HG02623 (cell line): ENCODE measurements at regions not wholly inside any gene's neighbourhood (a gene's known extent, or its start where the extent isn't known, plus 50 kb on each side); places are given as distances from the start of the nearest gene placed in this dataset.
"Not testable (repeated sequence)": the region's sequence is repeated elsewhere in the genome, so short reads cannot be mapped to it uniquely, and the experiment has no call there.

ENCODE experiments used
- ATAC-seq: cut with Tn5 transposase; IDR thresholded peaks from one replicate; pipeline ENCODE4 v1.9.1; 2021; ENCODE audit warnings: moderate library complexity; ENCODE audit not compliant: unreplicated experiment

GRCh38 chr9:28410411-28410810, 837.1 kb upstream of the C9orf72 start:
- ATAC-seq = no peak

- ATAC-seq = no peak
Measured at GRCh38 chr9:28413471-28413870, 840.2 kb upstream of the C9orf72 start.

DNA sequence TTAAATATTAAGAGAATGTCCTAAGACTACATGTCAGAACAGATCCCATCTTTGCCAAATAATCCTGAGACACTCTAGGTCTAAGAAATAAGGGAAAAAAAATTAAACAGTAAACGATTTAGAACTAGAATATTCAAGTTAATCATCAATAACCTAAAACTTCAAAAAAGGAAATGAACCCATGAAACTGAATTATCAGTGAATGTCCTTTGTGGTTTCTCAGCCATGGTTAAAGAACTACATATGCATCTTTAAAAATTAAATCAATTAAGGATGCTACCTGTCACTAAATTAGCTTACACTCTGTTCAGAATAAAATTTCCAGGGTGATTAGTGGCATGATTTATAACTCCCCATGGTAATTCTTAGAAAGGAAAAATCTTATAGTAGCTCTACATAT, 850.0 kb upstream of the C9orf72 start:
- ATAC-seq = no peak

GRCh38 chr9:28435456-28435855, 862.2 kb upstream of the C9orf72 start:
- no peak for ATAC-seq

DNA sequence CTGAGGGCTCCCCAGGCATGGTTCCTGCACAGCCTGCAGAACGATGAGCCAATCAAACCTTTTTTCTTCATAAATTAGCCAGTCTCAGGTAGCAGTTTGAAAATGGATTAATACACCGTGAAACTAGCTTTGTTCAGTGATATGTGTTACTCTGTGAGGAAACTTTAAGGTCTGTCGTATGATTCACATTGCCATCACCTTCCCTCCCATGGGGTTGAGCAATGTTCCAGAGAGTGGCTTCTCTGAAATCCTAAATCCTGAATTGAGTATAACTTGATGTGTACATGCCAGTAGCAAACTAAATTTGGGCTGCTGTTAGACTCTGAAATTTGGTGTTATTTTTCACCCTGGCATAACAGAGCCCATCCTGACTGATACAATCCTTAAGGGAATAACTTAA, 866.4 kb upstream of the C9orf72 start:
- no peak for ATAC-seq

DNA sequence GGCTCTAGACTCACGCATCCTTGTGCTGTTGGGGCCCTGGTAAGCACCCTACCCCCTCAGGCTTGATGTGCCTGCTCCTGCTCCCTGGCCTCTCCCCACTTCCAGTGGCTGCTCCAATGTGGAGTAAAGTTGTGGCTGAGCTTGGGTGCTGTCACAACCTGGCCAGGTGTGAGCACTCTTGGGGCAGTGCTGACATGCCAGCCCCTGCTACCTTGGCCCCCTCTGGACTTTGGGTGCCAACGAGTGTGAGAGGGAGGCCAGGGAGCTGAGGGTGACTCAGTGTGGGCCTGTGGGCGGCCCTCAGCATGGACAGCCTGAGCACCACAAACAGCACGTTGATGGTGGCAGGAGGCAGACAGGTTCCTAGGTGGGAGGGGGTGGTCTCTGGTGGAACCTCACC, 870.2 kb upstream of the C9orf72 start:
- ATAC-seq = no peak

GRCh38 chr9:28444637-28445036, 871.4 kb upstream of the C9orf72 start:
- ATAC-seq = no peak

DNA sequence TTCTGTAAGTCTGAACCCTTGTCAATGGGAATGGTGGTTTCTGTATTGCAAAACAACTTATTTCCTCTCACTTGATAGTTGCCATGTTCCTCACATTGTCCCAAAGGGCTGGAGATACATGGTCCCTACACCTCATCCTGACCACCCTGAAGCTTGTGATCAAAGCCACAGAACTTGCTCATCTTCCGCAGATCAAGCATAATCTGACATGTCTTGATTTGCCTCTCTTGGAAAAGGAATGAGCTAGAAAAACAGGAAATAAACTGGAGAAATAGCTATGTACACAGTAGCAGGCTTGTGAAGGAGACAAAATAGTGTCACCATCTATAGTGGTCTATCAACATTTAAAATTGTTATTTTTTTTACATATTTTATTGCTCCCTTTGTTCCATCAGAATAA, 871.9 kb upstream of the C9orf72 start:
- no peak for ATAC-seq

GRCh38 chr9:28453918-28454317, 880.6 kb upstream of the C9orf72 start:
- ATAC-seq = no peak

DNA sequence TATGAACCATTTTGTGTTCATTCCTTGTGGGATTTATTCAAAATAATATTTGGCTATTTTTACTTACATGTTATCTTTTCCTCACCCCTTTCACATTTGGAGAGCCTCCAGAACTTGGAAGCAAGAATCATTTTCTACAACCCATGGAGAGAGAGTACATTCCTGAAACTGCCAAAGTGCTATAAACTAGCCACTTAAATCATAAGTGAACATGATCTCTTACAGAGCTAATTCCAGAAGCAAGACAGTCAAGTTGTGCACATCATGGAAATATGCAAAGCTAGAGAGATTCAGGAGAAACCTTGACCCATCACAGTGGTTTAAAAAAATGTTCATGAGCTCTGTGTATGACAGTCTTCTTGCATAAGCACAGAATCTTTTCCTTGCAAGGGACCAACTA, 883.6 kb upstream of the C9orf72 start:
- ATAC-seq = no peak

- no peak for ATAC-seq
Measured at GRCh38 chr9:28464481-28465216, 891.4 kb upstream of the C9orf72 start.

GRCh38 chr9:28471261-28471660, 898.0 kb upstream of the C9orf72 start:
- no peak for ATAC-seq

DNA sequence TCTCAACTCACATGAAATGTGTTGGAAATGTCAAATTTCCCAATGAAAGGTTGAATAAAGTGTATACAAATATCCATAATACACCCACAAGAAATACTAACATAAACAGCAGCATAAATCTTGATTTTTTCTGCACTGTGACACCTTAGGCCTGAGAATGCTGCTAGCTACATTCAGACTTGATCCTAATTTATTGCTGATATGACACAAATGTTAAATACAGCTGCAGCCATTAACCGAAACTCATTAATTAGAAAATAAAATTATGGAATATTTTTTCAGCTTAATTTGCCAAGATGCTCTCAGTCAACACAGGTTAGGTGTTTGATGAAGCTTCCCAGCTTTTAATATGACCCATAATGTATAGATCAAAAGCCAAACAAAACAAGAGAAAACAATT, 914.3 kb upstream of the C9orf72 start:
- ATAC-seq = no peak

- ATAC-seq = no peak
Measured at GRCh38 chr9:28491121-28491520, 917.8 kb upstream of the C9orf72 start.

DNA sequence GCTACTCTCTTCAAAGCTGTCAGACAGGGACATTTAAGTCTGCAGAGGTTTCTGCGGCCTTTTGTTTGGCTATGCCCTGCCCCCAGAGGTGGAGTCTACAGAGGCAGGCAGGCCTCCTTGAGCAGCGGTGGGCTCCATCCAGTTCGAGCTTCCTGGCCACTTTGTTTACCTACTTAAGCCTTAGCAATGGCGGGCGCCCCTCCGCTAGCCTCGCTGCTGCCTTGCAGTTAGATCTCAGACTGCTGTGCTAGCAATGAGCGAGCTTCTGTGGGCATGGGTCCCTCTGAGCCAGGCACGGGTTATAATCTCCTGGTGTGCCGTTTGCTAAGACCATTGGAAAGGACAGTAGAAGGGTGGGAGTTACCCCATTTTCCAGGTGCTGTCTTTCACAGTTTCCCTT, 924.9 kb upstream of the C9orf72 start:
- ATAC-seq = not testable (repeated sequence)

- ATAC-seq = no peak
Measured at GRCh38 chr9:28502189-28502588, 928.9 kb upstream of the C9orf72 start.

- no peak for ATAC-seq
Measured at GRCh38 chr9:28502741-28503140, 929.5 kb upstream of the C9orf72 start.

DNA sequence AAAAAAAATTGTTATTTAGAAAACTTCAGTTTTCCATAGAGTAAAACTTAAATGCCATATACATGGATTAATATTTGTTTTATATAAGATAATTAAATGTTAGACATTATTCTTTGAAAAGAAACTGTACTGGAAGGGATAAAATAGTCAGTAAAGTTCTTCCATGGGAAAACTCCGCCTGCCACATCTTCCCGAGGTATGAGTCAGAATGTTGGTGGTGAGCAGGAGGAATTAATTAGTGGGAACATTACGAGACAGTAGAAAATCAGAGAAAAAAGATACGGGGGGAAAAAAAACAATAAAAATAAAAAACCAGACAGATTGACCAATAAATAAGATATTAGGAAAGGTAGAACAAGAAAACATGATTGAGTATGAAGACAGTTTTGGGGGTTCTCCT, 930.3 kb upstream of the C9orf72 start:
- no peak for ATAC-seq

GRCh38 chr9:28518439-28518838, 945.2 kb upstream of the C9orf72 start:
- no peak for ATAC-seq

DNA sequence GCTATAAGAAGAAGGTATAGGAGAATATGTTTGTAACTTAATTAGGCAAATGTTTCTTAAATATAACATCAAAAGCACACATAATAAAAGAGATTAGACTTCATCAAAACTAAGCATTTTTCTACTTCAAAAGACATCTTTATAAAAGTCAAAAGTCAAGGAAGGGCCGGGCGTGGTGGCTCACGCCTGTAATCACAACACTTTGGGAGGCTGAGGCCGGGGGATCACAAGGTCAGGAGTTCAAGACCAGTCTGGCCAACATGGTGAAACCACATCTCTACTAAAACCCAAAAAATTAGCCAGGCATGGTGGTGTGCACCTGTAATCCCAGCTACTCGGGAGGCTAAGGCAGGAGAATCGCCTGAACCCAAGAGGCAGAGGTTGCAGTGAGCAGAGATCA, 951.0 kb upstream of the C9orf72 start:
- not testable (repeated sequence) for ATAC-seq

- no peak for ATAC-seq
Measured at GRCh38 chr9:28528049-28528448, 954.8 kb upstream of the C9orf72 start.

DNA sequence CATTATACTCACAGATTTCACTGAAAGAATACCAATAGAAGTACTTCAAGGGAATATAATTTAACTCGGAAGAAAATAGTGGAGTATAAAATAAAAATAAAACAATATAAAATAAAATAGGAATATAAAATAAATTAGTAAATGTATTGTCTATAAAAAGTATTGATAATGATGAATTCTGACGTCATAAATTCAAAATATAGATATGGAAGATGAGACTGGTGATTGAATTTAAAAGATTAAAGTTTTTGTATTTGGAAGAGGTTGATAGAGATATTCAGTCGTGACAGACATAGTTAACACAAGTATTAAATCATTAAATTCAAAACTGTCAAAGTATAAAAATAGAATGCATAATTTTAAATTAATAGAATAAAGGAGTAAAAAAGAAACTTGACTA, 964.9 kb upstream of the C9orf72 start:
- ATAC-seq = no peak

GRCh38 chr9:28539434-28540070, 966.3 kb upstream of the C9orf72 start:
- no peak for ATAC-seq
